ENCODE measurements at regions not wholly inside any gene's neighbourhood (a gene's known extent, or its start where the extent isn't known, plus 50 kb on each side); places are given as distances from the start of the nearest gene placed in this dataset.

DNA sequence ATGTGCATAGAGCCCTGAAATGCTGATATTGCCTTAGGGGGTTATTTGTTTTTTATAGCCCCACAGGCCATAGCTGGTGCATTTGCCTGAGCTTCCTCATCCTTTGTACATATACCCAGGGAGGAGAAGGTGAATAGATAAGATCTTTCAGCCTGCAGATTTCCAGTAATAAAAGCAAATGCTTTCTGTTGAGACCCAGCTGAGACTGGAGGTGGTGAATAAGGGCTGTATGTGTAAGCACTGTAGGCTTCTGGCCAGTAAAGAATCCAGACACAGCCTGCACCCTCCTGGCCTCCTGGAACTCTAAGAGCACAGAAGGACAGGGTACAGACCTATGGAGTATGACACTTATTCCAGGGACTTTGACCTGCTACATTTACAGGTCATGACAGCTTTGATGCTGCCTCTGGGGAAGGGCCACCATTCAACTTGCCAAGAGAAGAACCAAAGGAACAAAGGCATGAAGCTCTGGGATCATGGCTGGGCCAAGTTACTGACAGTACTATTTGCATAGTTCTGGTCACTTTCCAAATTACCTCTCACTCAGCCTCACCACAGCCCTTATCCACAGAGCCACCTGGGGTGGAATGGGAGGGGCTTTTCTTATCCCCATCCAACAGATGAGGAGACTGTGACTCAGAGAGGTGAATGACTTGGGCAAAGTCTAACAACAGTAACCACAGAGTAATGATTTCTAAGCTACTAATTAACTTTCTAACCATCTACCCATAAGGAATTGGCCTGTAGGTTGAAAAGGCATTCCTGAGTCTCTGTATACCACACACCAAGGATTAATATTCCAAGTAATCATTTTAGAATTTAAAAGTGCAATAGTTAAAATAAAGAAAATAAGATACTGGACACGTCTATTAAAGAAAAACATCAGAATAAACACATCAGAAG is 604.5 kb upstream of the KLF4 start:
- H3K4me3 ChIP-seq (replicated peaks; ENCODE audit: low read depth, low read length), result no peak overlapping the region
- no peak for DNase-seq (ENCODE audit: extremely low read depth, low read depth)
- TF ChIP-seq, protein P1, sequence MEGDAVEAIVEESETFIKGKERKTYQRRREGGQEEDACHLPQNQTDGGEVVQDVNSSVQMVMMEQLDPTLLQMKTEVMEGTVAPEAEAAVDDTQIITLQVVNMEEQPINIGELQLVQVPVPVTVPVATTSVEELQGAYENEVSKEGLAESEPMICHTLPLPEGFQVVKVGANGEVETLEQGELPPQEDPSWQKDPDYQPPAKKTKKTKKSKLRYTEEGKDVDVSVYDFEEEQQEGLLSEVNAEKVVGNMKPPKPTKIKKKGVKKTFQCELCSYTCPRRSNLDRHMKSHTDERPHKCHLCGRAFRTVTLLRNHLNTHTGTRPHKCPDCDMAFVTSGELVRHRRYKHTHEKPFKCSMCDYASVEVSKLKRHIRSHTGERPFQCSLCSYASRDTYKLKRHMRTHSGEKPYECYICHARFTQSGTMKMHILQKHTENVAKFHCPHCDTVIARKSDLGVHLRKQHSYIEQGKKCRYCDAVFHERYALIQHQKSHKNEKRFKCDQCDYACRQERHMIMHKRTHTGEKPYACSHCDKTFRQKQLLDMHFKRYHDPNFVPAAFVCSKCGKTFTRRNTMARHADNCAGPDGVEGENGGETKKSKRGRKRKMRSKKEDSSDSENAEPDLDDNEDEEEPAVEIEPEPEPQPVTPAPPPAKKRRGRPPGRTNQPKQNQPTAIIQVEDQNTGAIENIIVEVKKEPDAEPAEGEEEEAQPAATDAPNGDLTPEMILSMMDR (IDR thresholded peaks at IDR 0.05; ENCODE audit: low read depth, low read length, missing control alignments), result no peak

DNA sequence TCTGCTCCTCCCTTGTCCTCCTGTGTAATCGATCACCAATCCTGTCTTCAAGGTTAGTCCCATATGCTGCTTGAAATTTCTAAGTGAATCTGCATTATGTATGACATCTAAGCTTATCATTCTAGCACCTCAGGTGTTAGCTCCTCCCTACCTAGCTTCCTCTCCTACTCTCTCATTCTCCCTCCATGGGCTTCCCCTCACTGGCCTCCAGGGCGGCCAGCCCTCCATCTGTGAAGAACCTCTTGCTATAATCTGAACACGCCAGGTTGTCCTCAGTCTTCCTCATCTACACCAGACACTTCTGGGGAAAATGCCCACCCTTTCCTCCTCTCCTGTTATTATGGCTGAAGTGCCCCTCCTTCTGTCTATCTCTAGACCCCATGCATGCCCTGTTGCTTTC is 599.3 kb upstream of the KLF4 start:
- no peak for DNase-seq (ENCODE audit: extremely low read depth, low read depth)
- no peak overlapping the region for H3K4me3 ChIP-seq (replicated peaks; ENCODE audit: low read depth, low read length)
- TF ChIP-seq, protein P1 (IDR thresholded peaks at IDR 0.05; ENCODE audit: low read depth, low read length, missing control alignments), result no peak

DNA sequence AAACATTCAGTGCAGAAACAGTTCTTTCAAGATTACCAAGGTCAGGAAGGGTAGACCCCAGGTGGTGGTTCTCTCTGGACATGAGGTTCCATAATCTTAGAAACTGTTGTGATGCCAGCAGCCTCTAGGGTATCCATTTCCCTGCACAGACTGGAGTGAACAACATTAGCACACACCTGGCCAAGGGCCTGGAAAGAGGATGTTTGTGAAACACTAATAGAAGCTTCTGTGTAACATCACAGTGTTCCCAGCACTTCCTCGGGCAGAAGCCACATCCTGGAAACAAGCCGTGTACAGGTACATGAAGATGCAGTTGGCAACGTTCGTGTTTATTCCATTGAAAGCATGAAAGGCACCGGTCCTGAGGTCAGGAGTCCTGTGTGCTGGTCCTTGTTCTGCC is 598.2 kb upstream of the KLF4 start:
- TF ChIP-seq, protein P1 (IDR thresholded peaks at IDR 0.05; ENCODE audit: low read depth, low read length, missing control alignments), result no peak
- no peak overlapping the region for H3K4me3 ChIP-seq (replicated peaks; ENCODE audit: low read depth, low read length)
- no peak for DNase-seq (ENCODE audit: extremely low read depth, low read depth)

DNA sequence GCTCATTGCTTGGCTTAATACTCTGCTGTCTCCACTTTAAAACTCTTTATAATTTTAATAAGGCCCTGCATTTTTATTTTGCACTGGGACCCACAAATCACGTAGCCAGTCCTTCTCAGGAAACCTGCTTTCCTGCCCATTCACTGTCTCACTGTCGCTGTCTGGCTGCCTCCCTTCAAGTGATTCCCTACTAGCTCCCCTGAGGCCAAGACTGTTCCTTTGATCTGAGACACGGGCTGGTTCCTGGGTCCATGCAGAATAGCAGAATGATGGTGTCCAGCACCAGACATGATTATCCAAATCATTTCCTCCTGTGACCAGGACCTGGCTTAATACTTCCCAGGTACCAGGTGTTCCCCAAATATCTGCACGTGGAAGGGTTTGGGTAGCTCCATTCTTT is 597.1 kb upstream of the KLF4 start:
- no peak overlapping the region for H3K4me3 ChIP-seq (replicated peaks; ENCODE audit: low read depth, low read length)
- TF ChIP-seq, protein P1 (IDR thresholded peaks at IDR 0.05; ENCODE audit: low read depth, low read length, missing control alignments), result no peak
- DNase-seq (ENCODE audit: extremely low read depth, low read depth), result no peak

DNA sequence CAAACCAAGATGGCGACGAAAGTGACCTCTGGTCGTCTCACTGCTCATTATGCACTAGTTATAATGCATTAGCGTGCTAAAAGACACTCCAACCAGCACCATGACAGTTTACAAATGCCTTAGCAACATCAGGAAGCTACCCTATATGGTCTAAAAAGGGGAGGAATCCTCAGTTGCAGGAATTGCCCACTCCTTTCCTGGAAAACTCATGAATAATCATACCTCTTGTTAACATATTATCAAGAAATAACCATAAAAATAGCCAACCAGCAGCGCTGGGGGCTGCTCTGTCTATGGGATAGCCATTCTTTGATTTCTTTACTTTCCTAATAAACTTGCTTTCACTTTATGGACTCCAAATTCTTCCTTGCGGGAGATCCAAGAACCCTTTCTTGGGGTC is 595.7 kb upstream of the KLF4 start:
- DNase-seq (ENCODE audit: extremely low read depth, low read depth), result no peak
- TF ChIP-seq, protein P1 (IDR thresholded peaks at IDR 0.05; ENCODE audit: low read depth, low read length, missing control alignments), result no peak
- H3K4me3 ChIP-seq (replicated peaks; ENCODE audit: low read depth, low read length), result no peak overlapping the region

DNA sequence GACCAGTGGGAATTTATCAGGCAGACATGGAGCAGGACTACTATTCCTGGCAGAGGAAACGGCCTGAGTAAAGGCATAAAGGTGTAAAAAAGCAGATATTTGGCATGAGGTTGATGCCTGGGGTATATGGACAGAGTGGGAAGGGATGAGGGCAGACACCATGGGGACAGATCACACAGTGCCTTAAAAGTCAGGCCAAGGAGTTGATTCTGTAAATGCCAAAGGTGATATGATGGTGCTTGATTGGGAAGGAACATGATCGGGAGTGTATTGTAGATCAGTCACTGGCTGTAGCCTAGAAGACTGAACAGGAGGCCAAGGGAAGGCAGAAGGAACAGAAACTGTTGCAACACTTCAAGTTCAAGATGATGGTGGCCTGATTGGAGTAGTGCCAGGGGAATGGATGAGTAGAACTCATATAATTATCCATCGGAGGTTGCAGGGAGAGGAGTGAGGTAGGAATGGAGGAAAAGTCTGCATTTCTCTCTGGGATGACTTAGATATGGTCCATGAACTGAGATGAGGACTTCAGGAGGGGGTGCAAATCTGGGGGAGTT is 594.3 kb upstream of the KLF4 start:
- TF ChIP-seq, protein P1 (IDR thresholded peaks at IDR 0.05; ENCODE audit: low read depth, low read length, missing control alignments), result no peak

More for the DNA sequence above, 594.3 kb upstream of the KLF4 start:
- no peak overlapping the region for H3K4me3 ChIP-seq (replicated peaks; ENCODE audit: low read depth, low read length)
- no peak for DNase-seq (ENCODE audit: extremely low read depth, low read depth)

Measured in HFF-Myc (cell line).